SIG-M5 treated with dmso at 0.1 percent for 504 hours (cell line): ENCODE measurements at regions not wholly inside any gene's neighbourhood (a gene's known extent, or its start where the extent isn't known, plus 50 kb on each side); places are given as distances from the start of the nearest gene placed in this dataset.
"Not testable (repeated sequence)": the region's sequence is repeated elsewhere in the genome, so short reads cannot be mapped to it uniquely, and the experiment has no call there.

Experiments
- DNase-seq: peaks from one replicate; lab custom pipeline; 2025; ENCODE audit not compliant: unreplicated experiment; lab: John Stamatoyannopoulos, UW

- DNase-seq: no peak
Measured at GRCh38 chr7:125278318-125278717, 348.7 kb upstream of the POT1 start.

GRCh38 chr7:125274742-125275141 is 345.1 kb upstream of the POT1 start:
- not testable (repeated sequence) for DNase-seq

- DNase-seq: not testable (repeated sequence)
Measured at GRCh38 chr7:125264174-125264856, 334.7 kb upstream of the POT1 start.

GRCh38 chr7:125258876-125259417 is 329.3 kb upstream of the POT1 start:
- not testable (repeated sequence) for DNase-seq

- no peak for DNase-seq
Measured at GRCh38 chr7:125257617-125258016, 328.0 kb upstream of the POT1 start.

GRCh38 chr7:125256446-125256845 is 326.8 kb upstream of the POT1 start:
- no peak for DNase-seq

GRCh38 chr7:125255810-125256209 is 326.2 kb upstream of the POT1 start:
- no peak for DNase-seq

GRCh38 chr7:125254566-125254965 is 324.9 kb upstream of the POT1 start:
- DNase-seq: no peak

GRCh38 chr7:125253452-125254190 is 324.0 kb upstream of the POT1 start:
- DNase-seq: no peak

- no peak for DNase-seq
Measured at GRCh38 chr7:125247514-125248098, 318.0 kb upstream of the POT1 start.

- DNase-seq: no peak
Measured at GRCh38 chr7:125246706-125247105, 317.1 kb upstream of the POT1 start.

- DNase-seq: no peak
Measured at GRCh38 chr7:125241548-125241947, 311.9 kb upstream of the POT1 start.

GRCh38 chr7:125222596-125222995 is 293.0 kb upstream of the POT1 start:
- no peak for DNase-seq

- no peak for DNase-seq
Measured at GRCh38 chr7:125218076-125218475, 288.5 kb upstream of the POT1 start.

- DNase-seq: no peak
Measured at GRCh38 chr7:125201002-125201401, 271.4 kb upstream of the POT1 start.

- DNase-seq: no peak
Measured at GRCh38 chr7:125197731-125198393, 268.2 kb upstream of the POT1 start.

- DNase-seq: no peak
Measured at GRCh38 chr7:125195156-125195555, 265.5 kb upstream of the POT1 start.

- no peak for DNase-seq
Measured at GRCh38 chr7:125193263-125193662, 263.6 kb upstream of the POT1 start.

GRCh38 chr7:125184801-125185200 is 255.2 kb upstream of the POT1 start:
- DNase-seq: no peak

GRCh38 chr7:125181569-125182267 is 252.1 kb upstream of the POT1 start:
- DNase-seq: not testable (repeated sequence)

- DNase-seq: no peak
Measured at GRCh38 chr7:125173571-125173970, 243.9 kb upstream of the POT1 start.
